ENCODE measurements at regions not wholly inside any gene's neighbourhood (a gene's known extent, or its start where the extent isn't known, plus 50 kb on each side); places are given as distances from the start of the nearest gene placed in this dataset.
"Not testable (repeated sequence)": the region's sequence is repeated elsewhere in the genome, so short reads cannot be mapped to it uniquely, and the experiment has no call there.

DNA sequence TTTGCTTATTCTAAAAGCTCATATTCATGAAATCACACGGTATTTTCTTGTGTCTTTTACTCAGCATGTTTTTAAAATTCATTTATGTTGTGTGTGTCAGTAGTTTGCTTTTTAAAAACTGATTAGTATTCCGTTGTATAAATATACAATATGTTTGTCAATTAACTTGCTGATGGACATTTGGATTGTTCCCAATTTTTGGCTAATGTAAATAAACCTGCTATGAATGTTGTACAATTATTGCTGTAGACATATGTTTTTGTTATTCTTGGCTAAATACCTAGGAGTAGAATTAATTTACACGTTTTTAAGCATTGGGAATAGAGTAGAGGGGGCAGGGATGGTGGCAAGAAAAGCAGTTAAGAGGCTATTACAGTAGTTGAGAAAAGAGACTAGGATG, 199.5 kb upstream of the CCL2 start:
- no peak for DNase-seq (ENCODE audit: low read depth in 1 of 2, low spot score in 1 of 2)

DNA sequence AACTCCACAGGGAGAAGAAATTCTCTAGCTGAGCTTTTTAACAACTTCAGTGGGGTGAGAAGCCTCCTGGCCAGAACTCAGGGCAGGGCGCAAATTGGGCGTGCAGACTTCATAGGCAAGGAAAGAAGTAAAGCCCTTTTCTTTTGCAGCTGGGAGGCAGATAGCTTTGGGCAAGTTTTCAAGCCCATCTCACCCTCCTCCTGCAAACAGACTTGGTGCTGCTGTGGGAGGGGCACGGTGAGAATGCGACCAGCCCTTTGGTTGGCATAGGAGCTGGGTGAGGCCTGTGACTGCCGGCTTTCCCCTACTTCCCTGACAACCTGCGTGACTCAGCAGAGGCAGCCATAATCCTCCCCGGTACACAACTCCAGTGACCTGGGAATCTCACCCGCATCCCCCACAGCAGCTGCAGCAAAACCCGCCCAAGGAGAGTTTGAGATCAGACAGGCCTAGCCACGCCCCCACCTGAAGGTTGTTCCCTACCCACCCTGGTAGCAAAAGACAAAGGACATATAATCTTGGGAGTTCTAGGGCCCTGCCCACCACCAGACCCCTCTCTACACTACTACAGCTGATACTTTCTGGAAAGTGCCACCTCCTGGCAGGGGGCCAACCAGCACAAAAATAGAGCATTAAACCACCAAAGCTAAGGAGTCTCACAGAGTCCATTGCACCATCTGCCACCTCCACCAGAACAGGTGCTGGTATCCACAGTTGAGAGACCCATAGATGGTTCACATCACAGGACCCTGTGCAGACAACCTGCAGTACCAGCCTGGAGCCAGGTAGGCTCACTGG, 195.5 kb upstream of the CCL2 start:
- DNase-seq (ENCODE audit: low read depth in 1 of 2, low spot score in 1 of 2), result no peak

DNA sequence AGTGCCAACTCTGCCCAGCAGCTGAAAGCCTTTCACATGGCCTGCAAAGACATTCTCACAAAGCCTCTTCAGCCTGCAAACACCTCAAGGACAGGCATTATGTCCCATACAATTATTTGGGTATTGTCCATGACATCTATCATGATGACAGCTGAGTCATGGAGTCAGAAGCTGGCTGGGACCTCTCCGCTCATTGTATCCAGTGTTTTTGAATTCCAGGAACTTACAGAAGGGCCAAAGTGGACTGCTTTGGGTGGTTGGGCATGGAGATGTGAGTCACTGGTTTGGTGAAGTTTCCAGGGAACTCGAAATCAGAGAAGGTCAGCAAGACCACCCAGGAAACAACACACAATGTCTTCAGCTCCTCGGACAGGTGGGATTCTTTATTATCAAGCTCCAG, 188.6 kb upstream of the CCL2 start:
- DNase-seq (ENCODE audit: low read depth in 1 of 2, low spot score in 1 of 2), result no peak

DNA sequence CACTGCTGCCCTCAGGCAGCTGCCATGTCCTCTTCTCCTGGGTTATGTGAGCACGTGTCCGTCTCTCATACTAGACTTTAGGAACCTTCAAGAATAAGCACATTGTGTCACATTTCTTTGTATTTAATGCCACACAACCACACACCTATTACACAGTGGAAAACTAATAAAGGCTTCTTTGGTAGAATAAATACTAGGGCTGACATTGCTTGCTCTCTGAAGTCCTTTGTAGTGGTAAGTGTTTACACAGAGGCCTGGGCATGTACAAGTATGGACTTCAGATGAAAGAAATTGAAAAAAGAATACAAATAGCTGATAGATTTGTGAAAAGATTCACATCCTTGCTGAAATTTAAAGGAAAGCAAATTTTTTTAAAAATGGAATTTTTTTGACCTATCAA, 188.1 kb upstream of the CCL2 start:
- no peak for DNase-seq (ENCODE audit: low read depth in 1 of 2, low spot score in 1 of 2)

DNA sequence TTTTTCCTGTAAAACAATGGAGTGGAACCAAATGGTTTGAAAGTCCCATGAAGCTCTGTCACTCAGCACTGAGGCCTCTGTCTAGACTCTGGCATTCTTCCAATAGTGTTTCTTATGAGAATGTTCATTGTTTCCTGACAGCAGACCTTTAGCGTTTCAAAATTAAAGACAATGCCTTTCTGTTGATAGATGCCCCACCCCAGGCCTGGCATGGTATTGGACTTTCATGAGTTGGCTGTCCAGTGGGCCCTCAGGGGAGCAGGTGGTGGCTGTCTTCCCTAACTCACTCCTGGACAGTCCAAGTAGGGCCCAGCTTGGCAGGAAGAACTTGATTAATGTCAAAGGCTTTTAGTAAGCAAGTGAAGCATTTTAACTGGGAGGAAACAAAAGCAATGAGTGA, 186.5 kb upstream of the CCL2 start:
- DNase-seq (ENCODE audit: low read depth in 1 of 2, low spot score in 1 of 2), result no peak

DNA sequence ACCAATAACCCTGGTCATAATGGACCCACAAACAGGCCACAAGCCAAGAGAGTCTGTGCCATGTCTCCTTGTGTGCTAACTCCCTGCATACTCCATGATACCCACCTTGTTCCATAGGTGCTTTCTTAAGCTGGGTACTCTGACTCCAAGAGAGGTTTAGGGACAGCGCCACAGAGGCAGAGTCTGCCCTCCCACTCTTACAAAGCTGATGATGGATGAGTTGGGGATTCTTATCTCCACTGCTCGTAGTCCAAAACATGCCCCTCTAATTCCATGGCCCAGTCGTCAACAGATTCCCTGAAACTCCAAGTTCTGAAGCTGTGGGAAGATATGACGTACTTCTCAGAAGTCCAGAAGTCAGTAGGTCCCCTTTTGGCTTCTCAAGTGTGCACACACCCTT, 184.4 kb upstream of the CCL2 start:
- no peak for DNase-seq (ENCODE audit: low read depth in 1 of 2, low spot score in 1 of 2)

DNA sequence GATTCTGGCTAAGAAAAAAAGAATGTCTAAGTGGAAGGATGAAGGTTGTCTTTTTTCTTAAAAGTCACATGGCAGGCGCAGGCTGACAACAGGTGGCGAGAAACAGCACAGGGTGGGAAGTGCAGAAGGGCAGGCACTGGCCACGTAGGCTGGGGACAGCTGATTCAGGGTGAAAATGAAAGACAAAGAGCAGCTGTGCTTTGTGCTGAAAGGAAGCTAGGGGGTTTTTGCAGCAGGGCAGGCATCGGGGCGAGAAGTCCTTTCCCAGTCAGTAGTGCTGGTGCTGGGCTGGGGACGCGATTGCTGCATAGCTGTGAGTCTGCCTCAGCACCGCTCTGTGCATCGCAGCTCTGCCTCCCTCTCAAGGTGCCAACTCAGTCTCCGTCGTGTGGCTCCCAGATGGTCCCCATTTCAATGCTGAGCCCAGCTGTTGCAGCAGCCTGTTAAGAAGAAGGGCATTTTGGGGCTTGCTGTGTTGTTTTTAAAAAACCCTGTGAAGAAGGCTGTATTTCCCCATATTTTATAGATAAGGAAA, 183.1 kb upstream of the CCL2 start:
- DNase-seq (ENCODE audit: low read depth in 1 of 2, low spot score in 1 of 2), result no peak

DNA sequence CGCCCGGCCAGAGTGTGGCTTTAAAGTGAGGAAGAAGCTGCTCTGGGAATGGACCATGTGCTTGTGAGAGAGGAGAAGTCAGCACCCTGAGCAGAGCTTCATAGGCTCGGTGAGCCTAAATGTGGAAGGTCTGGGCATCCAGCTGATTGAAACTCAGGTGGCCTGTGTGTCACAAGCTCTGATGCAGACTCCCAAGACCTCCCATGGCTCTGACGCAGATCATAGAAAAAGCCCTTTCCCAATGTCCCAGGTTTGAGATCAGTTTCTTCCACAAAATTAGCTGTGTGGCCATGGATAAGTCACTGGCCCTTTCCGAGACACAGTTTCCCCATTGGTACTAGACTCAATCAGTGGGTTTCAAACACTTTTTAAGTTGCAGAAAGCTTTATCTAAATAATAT, 180.0 kb upstream of the CCL2 start:
- DNase-seq (ENCODE audit: low read depth in 1 of 2, low spot score in 1 of 2), result no peak

DNA sequence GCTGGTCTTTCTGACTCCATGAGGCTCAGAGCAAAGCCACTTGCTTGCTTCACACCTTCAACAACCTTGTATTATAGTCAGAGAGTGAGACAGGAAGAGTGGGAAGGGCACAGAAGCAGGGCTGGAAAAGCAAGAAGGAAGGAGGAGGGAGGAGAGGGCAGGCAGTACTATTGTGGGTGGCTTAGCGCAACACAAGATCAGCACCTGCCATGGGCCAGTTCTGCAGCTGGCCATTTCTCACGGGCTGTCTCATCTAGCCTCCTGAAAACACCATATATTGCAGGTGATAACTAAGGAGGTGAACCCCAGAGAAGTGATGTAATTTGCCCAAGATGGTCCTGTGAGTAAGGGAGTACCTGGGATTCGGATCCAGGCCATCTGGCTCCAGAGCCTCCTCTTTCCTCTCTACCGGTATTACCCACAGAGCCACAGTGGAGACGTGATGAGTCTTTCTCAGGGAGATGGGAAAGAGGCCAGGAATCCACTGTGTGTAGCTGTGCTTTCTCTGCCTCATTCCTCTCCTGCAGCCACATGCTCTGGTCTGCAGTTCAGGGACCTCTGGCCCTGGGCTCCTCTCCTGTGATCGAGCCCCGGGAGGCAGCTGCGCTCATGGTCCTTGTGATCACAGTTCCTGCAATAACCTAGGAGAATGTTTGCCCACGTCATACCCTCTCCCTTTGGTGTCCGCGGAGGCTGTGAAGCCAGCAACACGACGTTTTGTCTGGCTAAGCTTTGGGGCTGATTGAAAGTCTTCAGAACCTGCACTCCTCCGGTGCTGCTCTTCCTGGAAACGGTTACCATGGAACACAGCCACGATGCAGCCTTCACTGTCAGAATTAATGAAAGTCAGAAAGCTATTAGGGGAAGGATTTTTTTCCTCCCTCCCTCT, 178.1 kb upstream of the CCL2 start:
- no peak for DNase-seq (ENCODE audit: low read depth in 1 of 2, low spot score in 1 of 2)

DNA sequence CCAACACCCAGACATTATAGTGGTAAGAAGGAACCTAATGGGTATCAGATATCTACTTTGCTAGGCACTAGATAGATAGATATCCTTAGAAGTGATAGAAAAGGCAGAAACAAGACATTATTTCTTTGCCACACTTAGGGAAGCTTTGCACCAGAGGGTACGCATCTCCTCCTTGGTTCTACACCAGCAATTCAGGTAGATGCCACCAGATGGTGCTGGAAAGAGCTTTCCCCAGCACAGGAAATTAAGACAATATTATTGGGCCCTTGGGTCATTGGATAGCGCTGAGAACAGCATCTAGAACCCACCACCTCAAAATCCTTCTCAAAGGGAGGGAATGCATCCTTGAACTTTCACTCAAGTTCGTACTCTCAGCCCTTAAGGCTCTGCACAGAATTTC, 173.8 kb upstream of the CCL2 start:
- no peak for DNase-seq (ENCODE audit: low read depth in 1 of 2, low spot score in 1 of 2)

DNA sequence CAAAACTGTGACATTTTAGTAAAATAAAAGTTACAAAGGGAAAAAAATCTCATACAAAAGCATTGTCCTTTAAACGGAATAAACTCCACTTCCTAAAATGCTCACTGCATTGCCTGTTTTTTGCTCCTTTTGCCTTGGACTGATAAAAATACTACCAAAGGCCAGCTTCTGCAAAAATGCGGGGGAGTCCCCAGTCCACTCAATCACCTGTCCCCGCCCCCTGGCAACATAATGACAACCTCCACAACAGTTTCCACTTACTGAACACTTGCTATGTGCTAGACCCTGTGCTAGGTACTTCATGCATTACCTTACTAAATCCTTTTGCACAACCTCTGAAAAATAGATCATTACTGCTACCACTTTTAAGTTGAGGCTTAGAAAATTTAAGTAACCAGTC, 172.7 kb upstream of the CCL2 start:
- no peak for DNase-seq (ENCODE audit: low read depth in 1 of 2, low spot score in 1 of 2)

DNA sequence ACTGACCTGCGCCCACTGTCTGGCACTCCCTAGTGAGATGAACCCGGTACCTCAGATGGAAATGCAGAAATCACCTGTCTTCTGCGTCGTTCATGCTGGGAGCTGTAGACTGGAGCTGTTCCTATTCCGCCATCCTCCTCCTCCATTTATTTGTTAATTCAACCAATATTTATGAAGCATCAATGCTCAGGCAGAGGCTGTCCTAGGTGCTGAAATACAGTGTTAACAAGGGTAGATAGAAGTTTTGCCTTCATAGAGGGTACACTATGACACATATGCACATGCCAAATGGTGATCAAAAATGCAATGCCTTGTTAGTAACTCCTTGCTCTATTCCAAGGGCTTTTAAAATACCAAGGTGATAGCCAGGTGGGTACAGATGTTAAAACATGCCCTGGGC, 166.0 kb upstream of the CCL2 start:
- not testable (repeated sequence) for DNase-seq (ENCODE audit: low read depth in 1 of 2, low spot score in 1 of 2)

DNA sequence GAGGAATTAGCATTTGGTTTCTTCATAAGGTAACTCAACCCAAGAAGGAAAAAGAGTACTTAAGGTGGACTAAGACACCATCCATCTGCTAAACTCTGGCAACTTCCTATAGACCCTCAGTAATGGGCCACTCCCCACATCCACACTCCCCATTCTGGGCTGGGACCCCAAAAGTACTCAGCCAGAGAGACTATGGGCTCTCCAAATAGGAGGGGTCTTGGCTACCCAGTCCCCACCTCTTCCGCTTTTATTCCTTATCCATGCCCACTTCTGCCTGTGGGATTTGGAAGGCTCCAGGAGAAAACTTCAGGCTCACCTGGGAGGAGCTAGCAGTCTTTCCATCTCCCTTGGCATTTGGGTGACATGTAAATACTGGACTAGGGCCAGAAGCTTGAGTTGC, 164.5 kb upstream of the CCL2 start:
- DNase-seq (ENCODE audit: low read depth in 1 of 2, low spot score in 1 of 2), result no peak

DNA sequence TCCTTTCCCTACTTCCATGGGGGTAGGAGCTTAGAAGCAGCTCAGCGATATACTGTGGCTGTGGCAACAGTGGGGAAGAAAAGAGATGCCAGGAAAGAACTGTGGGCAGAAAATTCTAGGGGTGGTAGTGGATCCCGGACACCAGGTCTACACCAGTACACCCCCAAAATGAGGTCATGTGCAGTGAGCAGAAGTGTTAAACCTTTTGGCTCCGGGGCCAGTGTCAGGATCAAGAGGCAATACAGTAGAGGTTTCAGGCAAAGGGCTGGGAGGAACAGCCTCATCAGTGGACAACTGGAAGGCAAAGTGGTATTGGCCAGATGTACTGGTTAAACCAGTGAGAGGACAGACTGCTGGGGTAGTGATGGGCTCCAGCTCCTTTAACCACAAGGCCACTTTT, 163.1 kb upstream of the CCL2 start:
- DNase-seq (ENCODE audit: low read depth in 1 of 2, low spot score in 1 of 2), result no peak

DNA sequence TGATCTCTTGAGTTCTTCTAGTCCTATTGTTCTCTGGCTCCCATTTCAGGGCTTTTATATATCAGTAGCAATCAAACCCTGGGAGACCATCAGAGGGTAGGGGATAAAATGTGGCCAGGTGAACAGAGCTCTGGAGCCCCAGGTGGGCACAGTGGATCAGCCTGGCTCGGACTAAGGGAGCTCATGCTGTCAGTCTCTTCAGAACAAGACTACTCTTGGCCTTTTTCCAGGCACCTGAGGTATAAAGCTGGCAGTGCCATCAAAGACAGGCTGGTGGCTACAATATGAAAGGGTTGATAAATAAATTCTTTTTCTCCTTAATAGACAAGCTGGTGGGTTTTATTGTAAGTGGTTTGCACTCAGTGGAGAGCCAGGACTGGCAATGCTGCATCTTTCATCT, 160.0 kb upstream of the CCL2 start:
- no peak for DNase-seq (ENCODE audit: low read depth in 1 of 2, low spot score in 1 of 2)

DNA sequence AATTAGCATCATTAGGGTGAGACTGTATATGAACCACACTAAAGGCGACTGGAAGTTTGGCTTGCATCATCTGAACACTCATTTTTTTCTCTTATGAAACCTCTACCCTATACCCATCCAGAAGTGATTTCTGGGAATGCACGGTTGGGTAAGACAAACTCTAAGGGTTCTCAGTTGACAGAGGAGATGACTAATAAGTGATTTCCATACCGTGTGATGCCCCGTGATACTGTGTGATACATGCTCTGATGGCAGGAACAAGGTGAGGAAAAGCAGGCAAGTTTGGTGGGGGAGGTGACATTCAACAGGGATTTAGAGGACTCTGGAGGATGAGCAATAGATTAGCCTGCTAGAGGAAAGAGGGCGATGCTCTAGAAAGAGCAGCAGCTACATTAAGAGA, 156.4 kb upstream of the CCL2 start:
- DNase-seq (ENCODE audit: low read depth in 1 of 2, low spot score in 1 of 2), result no peak

DNA sequence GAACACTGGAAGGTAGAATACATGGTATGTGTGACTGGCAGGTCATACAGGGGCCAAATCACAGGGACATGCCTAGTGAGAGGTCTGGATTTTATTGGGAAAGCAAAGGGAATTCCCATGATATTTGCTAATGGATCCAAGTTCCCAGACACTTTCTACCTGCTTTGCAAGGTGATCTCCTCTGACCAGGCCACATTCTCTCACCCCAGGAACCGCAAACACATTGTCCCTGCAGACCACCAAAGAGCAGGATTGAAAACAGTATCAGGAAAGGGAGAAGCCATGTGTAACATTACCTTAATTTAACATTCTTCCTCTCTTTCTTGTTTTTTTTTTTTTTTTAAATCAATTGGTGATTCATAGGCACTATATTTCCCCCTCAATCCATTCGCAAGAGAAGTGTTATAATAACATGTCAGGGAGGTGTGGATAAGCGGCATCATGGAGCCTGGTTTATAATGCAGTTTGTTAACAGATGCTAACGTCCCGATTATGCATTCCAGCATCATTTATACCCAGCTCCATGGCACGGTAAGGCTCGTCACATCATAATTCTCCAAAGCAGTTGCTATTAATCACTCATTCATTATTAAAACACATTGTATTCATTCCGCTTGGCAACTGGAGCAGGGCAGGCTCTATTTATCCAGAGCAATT, 155.1 kb upstream of the CCL2 start:
- no peak for DNase-seq (ENCODE audit: low read depth in 1 of 2, low spot score in 1 of 2)

DNA sequence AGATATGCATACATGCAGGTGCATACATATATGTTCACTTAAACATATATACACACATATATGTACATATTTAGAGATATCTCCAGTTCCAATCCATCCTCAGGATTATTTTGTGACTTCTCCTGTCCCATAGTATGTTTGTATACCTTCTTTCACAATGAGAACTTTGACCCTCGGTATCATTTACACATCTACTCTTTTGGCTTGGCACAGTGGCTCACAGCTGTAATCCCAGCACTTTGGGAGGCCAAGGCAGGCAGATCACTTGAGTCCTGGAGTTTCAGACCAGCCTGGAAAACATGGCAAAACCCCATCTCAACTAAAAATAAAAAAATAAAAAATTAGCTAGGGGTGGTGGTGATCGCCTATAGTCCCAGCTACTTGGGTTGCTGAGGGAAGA, 148.1 kb upstream of the CCL2 start:
- DNase-seq (ENCODE audit: low read depth in 1 of 2, low spot score in 1 of 2), result no peak

DNA sequence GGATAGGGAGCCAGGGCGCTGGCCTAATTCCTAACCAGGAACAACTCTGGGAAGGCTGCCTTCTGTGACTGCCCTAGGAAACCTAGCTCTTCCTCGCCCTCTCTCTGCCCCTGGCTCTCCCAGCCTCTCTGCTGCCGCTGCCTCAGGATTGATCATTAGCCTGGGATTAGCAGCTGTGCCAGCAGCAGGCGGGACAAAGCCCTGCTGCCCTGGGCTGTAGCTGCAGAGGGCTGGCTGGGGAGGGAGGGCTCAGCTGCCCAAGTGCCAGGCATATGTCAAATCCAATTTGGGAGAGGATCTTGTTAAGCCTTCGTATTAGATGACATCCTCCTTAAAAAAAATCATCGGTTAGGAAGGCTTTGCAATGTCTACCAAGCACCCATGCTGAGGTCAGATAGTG, 144.8 kb upstream of the CCL2 start:
- DNase-seq (ENCODE audit: low read depth in 1 of 2, low spot score in 1 of 2), result no peak

DNA sequence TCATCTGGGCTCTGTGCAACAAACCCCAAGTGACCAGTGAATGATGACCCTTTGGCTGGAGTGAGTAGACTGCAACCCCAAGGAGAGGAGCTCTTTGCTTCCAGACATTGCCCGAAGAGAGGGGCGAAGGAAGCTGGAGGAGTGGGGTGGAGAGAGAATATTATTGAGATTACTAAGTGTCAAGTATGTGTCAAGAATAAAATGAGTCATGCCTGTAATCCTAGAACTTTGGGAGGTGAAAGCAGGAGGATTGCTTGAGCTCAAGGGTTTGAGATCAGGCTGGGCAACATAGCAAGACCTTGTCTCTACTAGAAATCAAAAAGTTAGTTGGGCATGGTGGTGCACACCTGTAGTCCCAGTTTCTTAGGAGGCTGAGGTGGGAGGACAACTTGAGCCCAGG, 142.0 kb upstream of the CCL2 start:
- no peak for DNase-seq (ENCODE audit: low read depth in 1 of 2, low spot score in 1 of 2)

DNA sequence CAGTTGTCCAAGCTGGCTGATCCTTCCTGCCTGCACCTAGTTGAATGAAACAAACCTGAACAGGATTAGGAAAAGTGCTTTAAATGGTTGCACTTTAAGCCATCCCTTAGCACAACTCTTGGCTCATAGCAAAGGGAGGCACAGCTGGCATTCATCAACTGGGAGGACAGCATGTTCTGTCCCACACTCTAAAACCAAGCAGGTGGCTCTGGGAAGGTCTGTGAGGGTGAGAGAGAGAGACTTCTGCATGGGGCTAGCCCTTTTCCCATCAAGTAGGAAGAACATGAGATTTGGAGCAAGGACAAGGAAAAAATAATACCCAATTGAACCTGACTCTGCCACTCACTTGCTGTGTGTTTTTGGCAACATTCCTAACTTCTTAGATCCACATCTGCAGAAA, 140.9 kb upstream of the CCL2 start:
- no peak for DNase-seq (ENCODE audit: low read depth in 1 of 2, low spot score in 1 of 2)

DNA sequence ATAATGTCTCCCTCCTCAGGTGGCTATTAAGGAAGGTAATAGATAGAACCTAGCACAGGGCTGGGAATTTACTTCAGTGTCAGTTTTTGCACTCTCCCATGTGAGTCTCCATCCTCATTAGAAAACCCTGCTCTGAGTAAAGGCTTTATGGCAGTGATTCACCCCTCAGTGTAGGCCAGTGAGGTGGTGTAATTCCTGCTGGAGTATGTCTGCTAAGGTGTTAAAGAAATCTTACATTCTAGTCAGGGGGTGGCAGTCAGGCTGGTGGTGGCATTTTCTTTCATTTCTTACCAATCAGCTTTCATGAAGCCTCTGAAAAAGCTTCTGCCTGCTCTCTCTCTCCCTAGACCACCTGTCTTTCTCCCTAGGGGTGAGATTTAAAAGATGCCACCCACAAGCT, 138.8 kb upstream of the CCL2 start:
- no peak for DNase-seq (ENCODE audit: low read depth in 1 of 2, low spot score in 1 of 2)

Data from activated CD4-positive, alpha-beta T cell treated with anti-CD3 and anti-CD28 coated beads, Interleukin-2, amount 50 U/mL, for 24 hours (primary cell).